PC-3 (cell line): ENCODE measurements at regions not wholly inside any gene's neighbourhood (a gene's known extent, or its start where the extent isn't known, plus 50 kb on each side); places are given as distances from the start of the nearest gene placed in this dataset.
A peak's percentile ranks its signal among the peaks of the same experiment; 100 is the strongest.

ENCODE experiments used
- ATAC-seq: fragments of 200-7000 bp; cut with Tn5 transposase; 2 replicates; pipeline ENCODE4 v1.9.1; 2020; ENCODE audit warnings: mild to moderate bottlenecking, moderate library complexity
- BruUV-seq: library from RNA; stranded (reverse); fragments of 400-500 nt; replicated peaks from 2 replicates; lab custom pipeline; 2021; lab: Mats Ljungman, UMichigan
- CTCF ChIA-PET: fragments of 300-600 bp; sonication (Branson Sonifier 250); formaldehyde crosslinking; loops from one replicate; lab custom pipeline; 2022; ENCODE audit warnings: antibody characterized with exemption; lab: Charles Lee
- POLR2A ChIA-PET: fragments of 300-600 bp; sonication (Branson Sonifier 250); formaldehyde crosslinking; loops from one replicate; lab custom pipeline; 2022; ENCODE audit warnings: antibody characterized with exemption; ENCODE audit not compliant: unreplicated experiment; lab: Charles Lee
- DNase-seq: peaks from one replicate; pipeline ENCODE4 v3.0.0-alpha.2; 2015
- H2AFZ ChIP-seq: fragments of 300-600 bp; sonication (generic); 2 replicates; pipeline ENCODE4 v1.6.0; 2016; ENCODE audit warnings: antibody characterized with exemption, low read length
- H3F3A ChIP-seq: fragments of 300-600 bp; sonication (generic); one replicate; pipeline ENCODE4 v1.6.0; 2017; ENCODE audit warnings: antibody characterized with exemption, low read length, control low read depth, mild to moderate bottlenecking; ENCODE audit not compliant: unreplicated experiment
- H3K27ac ChIP-seq: fragments of 300-600 bp; sonication (generic); 2 replicates; pipeline ENCODE4 v1.5.1; 2016; ENCODE audit warnings: mild to moderate bottlenecking, low read length
- H3K27me3 ChIP-seq: fragments of 300-600 bp; sonication (generic); 2 replicates; pipeline ENCODE4 v1.6.1; 2016; ENCODE audit warnings: low read length, mixed read lengths
- H3K36me3 ChIP-seq: fragments of 300-600 bp; sonication (generic); 2 replicates; pipeline ENCODE4 v1.6.1; 2016; ENCODE audit warnings: low read depth, mixed run types, low read length, mixed read lengths
- H3K4me1 ChIP-seq: fragments of 300-600 bp; sonication (generic); 2 replicates; pipeline ENCODE4 v1.5.1; 2016; ENCODE audit warnings: low read length; ENCODE audit not compliant: insufficient read depth
- H3K4me2 ChIP-seq: fragments of 300-600 bp; sonication (generic); 2 replicates; pipeline ENCODE4 v1.6.0; 2016; ENCODE audit warnings: low read length
- H3K4me3 ChIP-seq: fragments of 300-600 bp; sonication (generic); 2 replicates; pipeline ENCODE4 v1.5.1; 2016; ENCODE audit warnings: mild to moderate bottlenecking, low read length, mixed read lengths
- H3K79me2 ChIP-seq: fragments of 300-600 bp; sonication (generic); 2 replicates; pipeline ENCODE4 v1.6.1; 2017; ENCODE audit warnings: low read length, mixed read lengths
- H3K9ac ChIP-seq: fragments of 300-600 bp; sonication (generic); 2 replicates; pipeline ENCODE4 v1.6.0; 2016; ENCODE audit warnings: mild to moderate bottlenecking, low read length
- H3K9me2 ChIP-seq: fragments of 300-600 bp; sonication (generic); replicated peaks from 2 replicates; pipeline ENCODE4 v1.6.1; 2016; ENCODE audit warnings: mixed run types, low read length, mixed read lengths
- H3K9me3 ChIP-seq: fragments of 300-600 bp; sonication (generic); 2 replicates; pipeline ENCODE4 v1.6.1; 2016; ENCODE audit warnings: low read length, mixed read lengths
- H4K20me1 ChIP-seq: fragments of 300-600 bp; sonication (generic); 2 replicates; pipeline ENCODE4 v1.6.1; 2016; ENCODE audit warnings: low read length, mixed read lengths
- CTCF ChIP-seq: fragments of 300-600 bp; sonication (generic); conservative IDR thresholded peaks from 2 replicates; pipeline ENCODE4 v1.5.1; 2017; ENCODE audit warnings: antibody characterized with exemption, low read depth, mild to moderate bottlenecking, low read length
- EZH2 ChIP-seq: fragments of 300-600 bp; sonication (generic); IDR thresholded peaks from one replicate; pipeline ENCODE4 v1.6.1; 2017; ENCODE audit warnings: antibody characterized with exemption, mild to moderate bottlenecking, low read length; ENCODE audit not compliant: unreplicated experiment
- EZH2phosphoT487 ChIP-seq: fragments of 300-600 bp; sonication (generic); IDR thresholded peaks from 2 replicates; pipeline ENCODE4 v1.6.1; 2018; ENCODE audit warnings: mild to moderate bottlenecking, antibody characterized with exemption, low read length, borderline replicate concordance
- intact Hi-C: fragments of 100-400 bp; cut with micrococcal nuclease; formaldehyde crosslinking; loops from 2 replicates; pipeline ENCODE4 v1.9.0; 2023

GRCh38 chr3:147652651-147653366, 243.6 kb downstream of the ZIC1 start:
- no peak overlapping the region for H3K4me2 ChIP-seq
- BruUV-seq, result no TSS peak
- no peaks in the 10 kb centered on the region for H3K27me3 ChIP-seq
- ChIA-PET CTCF (no interaction called here), POLR2A (no interaction called here)
- DNase-seq (peak; percentile 27), ATAC-seq (no peak)
- H3K4me1 ChIP-seq, result no peaks in the 10 kb centered on the region
- no peaks in the 10 kb centered on the region for H3F3A ChIP-seq
- H4K20me1 ChIP-seq, result no peaks in the 10 kb centered on the region
- no peaks in the 10 kb centered on the region for H3K79me2 ChIP-seq
- H2AFZ ChIP-seq, result no peak overlapping the region
- H3K27ac ChIP-seq, result no peak overlapping the region
- no peaks in the 10 kb centered on the region for H3K36me3 ChIP-seq
- H3K9me3 ChIP-seq, result no peaks in the 10 kb centered on the region
- TF ChIP-seq CTCF, result no peak
- no peak for TF ChIP-seq EZH2phosphoT487
- TF ChIP-seq EZH2, result no peak
- no peak overlapping the region for H3K4me3 ChIP-seq
- intact Hi-C loops, result no loop called here
- no peaks in the 10 kb centered on the region for H3K9me2 ChIP-seq
- H3K9ac ChIP-seq, result no peak overlapping the region

GRCh38 chr3:147653367-147653923, 244.3 kb downstream of the ZIC1 start:
- Histone ChIP-seq H4K20me1 (no peaks in the 10 kb centered on the region), H3K4me2 (no peak overlapping the region), H3K27ac (no peak overlapping the region), H3K36me3 (no peaks in the 10 kb centered on the region), H3K79me2 (no peaks in the 10 kb centered on the region), H3K4me1 (no peaks in the 10 kb centered on the region), H3F3A (no peaks in the 10 kb centered on the region), H3K27me3 (no peaks in the 10 kb centered on the region), H2AFZ (no peak overlapping the region), H3K9ac (no peak overlapping the region), H3K9me3 (no peaks in the 10 kb centered on the region), H3K4me3 (no peak overlapping the region), H3K9me2 (no peaks in the 10 kb centered on the region)
- ChIA-PET CTCF (no interaction called here), POLR2A (no interaction called here)
- ATAC-seq (no peak), DNase-seq (no peak)
- TF ChIP-seq EZH2phosphoT487 (no peak), EZH2 (no peak)
- intact Hi-C loops, result no loop called here
- BruUV-seq, result no TSS peak

GRCh38 chr3:147654827-147655226, 245.7 kb downstream of the ZIC1 start:
- Histone ChIP-seq H3F3A (no peaks in the 10 kb centered on the region), H3K9me3 (no peaks in the 10 kb centered on the region), H3K36me3 (no peaks in the 10 kb centered on the region), H3K27me3 (no peaks in the 10 kb centered on the region), H2AFZ (no peak overlapping the region), H4K20me1 (no peaks in the 10 kb centered on the region), H3K79me2 (no peaks in the 10 kb centered on the region), H3K4me3 (no peak overlapping the region), H3K4me2 (no peak overlapping the region), H3K4me1 (no peaks in the 10 kb centered on the region), H3K9ac (no peak overlapping the region), H3K27ac (no peak overlapping the region), H3K9me2 (no peaks in the 10 kb centered on the region)
- ATAC-seq (no peak), DNase-seq (no peak)
- ChIA-PET POLR2A (no interaction called here), CTCF (no interaction called here)
- no TSS peak for BruUV-seq
- TF ChIP-seq EZH2phosphoT487 (no peak), CTCF (no peak), EZH2 (no peak)
- intact Hi-C loops, result no loop called here
